ENCODE measurements at regions not wholly inside any gene's neighbourhood (a gene's known extent, or its start where the extent isn't known, plus 50 kb on each side); places are given as distances from the start of the nearest gene placed in this dataset.
A peak's percentile ranks its signal among the peaks of the same experiment; 100 is the strongest.

DNA sequence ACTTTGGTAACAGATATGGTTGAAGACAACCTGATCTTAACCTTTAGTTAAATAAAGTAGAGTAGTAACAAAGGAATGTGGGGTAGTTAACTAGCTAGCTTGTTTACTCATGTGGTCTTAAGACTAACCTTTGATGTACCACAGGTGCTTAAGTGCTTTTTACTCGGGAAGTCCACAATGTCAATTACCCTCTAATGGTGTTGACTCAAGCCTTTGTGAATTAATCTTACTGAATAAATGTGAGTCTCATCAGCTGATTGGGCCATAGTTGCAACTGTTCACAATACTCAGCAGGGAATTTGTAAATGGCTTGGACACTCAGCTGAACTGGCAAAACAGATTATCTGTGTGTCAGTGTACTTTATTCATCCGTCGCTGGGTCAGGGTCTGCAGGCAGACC lies 119.0 kb upstream of the UGT8 start:
- CTCF ChIA-PET, result no interaction called here
- ATAC-seq, result peak; percentile 24

DNA sequence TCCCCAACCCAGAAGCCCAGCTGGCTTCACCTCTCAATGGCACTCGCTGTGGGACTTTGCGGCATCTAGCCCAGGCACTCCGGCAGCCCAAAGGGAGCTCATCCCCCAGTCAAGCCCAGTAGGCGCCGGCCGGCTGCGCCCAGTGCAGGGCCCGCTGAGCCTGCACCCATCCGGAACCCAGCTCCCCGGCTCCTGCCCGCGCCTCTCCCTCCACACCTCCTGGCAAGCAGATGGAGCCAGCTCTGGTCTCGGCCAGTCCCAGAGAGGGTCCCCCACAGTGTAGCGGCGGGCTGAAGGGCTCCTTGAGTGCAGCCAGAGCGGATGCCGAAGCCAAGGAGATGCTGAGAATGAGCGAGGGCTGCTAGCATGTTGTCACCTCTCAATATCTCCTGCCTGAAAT lies 116.8 kb upstream of the UGT8 start:
- peaks cover 18% of the 10 kb centered on the region for H3K27me3 Mint-ChIP-seq (ENCODE audit: low read depth)
- ATAC-seq (no peak; the same call in 1 of the 2 replicates), DNase-seq (ENCODE audit: low spot score) (no peak)
- TF ChIP-seq ETV6 (CRISPR knock-in tag; IDR thresholded peaks at IDR 0.05) (no peak), RORB (CRISPR knock-in tag; IDR thresholded peaks at IDR 0.05) (no peak), NR3C1 (CRISPR knock-in tag; conservative IDR thresholded peaks at IDR 0.05; ENCODE audit: low read depth) (no peak), PRRX2 (CRISPR knock-in tag; IDR thresholded peaks at IDR 0.05) (no peak), RELA (CRISPR knock-in tag; IDR thresholded peaks at IDR 0.05; ENCODE audit: borderline replicate concordance) (no peak), KAT7 (CRISPR knock-in tag; IDR thresholded peaks at IDR 0.05; ENCODE audit: borderline replicate concordance) (no peak), SOX15 (CRISPR knock-in tag; IDR thresholded peaks at IDR 0.05) (no peak), FOXJ3 (CRISPR knock-in tag; IDR thresholded peaks at IDR 0.05; ENCODE audit: borderline replicate concordance) (no peak), TEAD1 (CRISPR knock-in tag; IDR thresholded peaks at IDR 0.05) (no peak), ZNF416 (CRISPR knock-in tag; IDR thresholded peaks at IDR 0.05) (no peak), JAZF1 (CRISPR knock-in tag; IDR thresholded peaks at IDR 0.05) (no peak), NFYB (CRISPR knock-in tag; conservative IDR thresholded peaks at IDR 0.05; ENCODE audit: low read depth) (no peak)
- TF ChIP-seq, protein P1, sequence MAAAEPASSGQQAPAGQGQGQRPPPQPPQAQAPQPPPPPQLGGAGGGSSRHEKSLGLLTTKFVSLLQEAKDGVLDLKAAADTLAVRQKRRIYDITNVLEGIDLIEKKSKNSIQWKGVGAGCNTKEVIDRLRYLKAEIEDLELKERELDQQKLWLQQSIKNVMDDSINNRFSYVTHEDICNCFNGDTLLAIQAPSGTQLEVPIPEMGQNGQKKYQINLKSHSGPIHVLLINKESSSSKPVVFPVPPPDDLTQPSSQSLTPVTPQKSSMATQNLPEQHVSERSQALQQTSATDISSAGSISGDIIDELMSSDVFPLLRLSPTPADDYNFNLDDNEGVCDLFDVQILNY (CRISPR knock-in tag; IDR thresholded peaks at IDR 0.05), result no peak
- TF ChIP-seq, protein P2, sequence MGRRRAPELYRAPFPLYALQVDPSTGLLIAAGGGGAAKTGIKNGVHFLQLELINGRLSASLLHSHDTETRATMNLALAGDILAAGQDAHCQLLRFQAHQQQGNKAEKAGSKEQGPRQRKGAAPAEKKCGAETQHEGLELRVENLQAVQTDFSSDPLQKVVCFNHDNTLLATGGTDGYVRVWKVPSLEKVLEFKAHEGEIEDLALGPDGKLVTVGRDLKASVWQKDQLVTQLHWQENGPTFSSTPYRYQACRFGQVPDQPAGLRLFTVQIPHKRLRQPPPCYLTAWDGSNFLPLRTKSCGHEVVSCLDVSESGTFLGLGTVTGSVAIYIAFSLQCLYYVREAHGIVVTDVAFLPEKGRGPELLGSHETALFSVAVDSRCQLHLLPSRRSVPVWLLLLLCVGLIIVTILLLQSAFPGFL (CRISPR knock-in tag; IDR thresholded peaks at IDR 0.05; ENCODE audit: borderline replicate concordance), result no peak
- TF ChIP-seq, protein P3, sequence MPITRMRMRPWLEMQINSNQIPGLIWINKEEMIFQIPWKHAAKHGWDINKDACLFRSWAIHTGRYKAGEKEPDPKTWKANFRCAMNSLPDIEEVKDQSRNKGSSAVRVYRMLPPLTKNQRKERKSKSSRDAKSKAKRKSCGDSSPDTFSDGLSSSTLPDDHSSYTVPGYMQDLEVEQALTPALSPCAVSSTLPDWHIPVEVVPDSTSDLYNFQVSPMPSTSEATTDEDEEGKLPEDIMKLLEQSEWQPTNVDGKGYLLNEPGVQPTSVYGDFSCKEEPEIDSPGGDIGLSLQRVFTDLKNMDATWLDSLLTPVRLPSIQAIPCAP (CRISPR knock-in tag; IDR thresholded peaks at IDR 0.05), result no peak
- TF ChIP-seq, protein P4, sequence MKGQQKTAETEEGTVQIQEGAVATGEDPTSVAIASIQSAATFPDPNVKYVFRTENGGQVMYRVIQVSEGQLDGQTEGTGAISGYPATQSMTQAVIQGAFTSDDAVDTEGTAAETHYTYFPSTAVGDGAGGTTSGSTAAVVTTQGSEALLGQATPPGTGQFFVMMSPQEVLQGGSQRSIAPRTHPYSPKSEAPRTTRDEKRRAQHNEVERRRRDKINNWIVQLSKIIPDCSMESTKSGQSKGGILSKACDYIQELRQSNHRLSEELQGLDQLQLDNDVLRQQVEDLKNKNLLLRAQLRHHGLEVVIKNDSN (CRISPR knock-in tag; IDR thresholded peaks at IDR 0.05), result no peak
- H3K4me3 Mint-ChIP-seq, result no peak overlapping the region
- CTCF ChIA-PET, result no interaction called here
- POLR2A ChIA-PET, result interaction anchor here (1.5 kb wide), 1 partner anchor 14 kb away, joined by 6 read pairs; no protein-coding TSS in a partner anchor
- H3K27ac Mint-ChIP-seq, result no peak overlapping the region
- peaks cover 33% of the 10 kb centered on the region for H3K4me1 Mint-ChIP-seq
- H3K36me3 Mint-ChIP-seq, result peaks cover 48% of the 10 kb centered on the region
- peaks cover 29% of the 10 kb centered on the region for H3K9me3 Mint-ChIP-seq

More for the DNA sequence above, 119.0 kb upstream of the UGT8 start:
- peaks cover 32% of the 10 kb centered on the region for H3K9me3 Mint-ChIP-seq
- H3K4me1 Mint-ChIP-seq, result peaks cover 24% of the 10 kb centered on the region
- POLR2A ChIA-PET, result no interaction called here
- no peak overlapping the region for H3K4me3 Mint-ChIP-seq
- H3K27ac Mint-ChIP-seq, result no peak overlapping the region
- no peak for DNase-seq (ENCODE audit: low spot score)
- peaks cover 45% of the 10 kb centered on the region for H3K36me3 Mint-ChIP-seq
- no peak for TF ChIP-seq NR2C2 (CRISPR knock-in tag; IDR thresholded peaks at IDR 0.05)
- no peak for TF ChIP-seq FOXP1 (CRISPR knock-in tag; IDR thresholded peaks at IDR 0.05; ENCODE audit: borderline replicate concordance)
- no peak for TF ChIP-seq HMGA2 (CRISPR knock-in tag; IDR thresholded peaks at IDR 0.05)
- no peak for TF ChIP-seq NFYB (CRISPR knock-in tag; conservative IDR thresholded peaks at IDR 0.05; ENCODE audit: low read depth)
- TF ChIP-seq ZNF263 (CRISPR knock-in tag; IDR thresholded peaks at IDR 0.05; ENCODE audit: low read depth), result no peak
- TF ChIP-seq RORB (CRISPR knock-in tag; IDR thresholded peaks at IDR 0.05), result no peak
- TF ChIP-seq TEAD1 (CRISPR knock-in tag; IDR thresholded peaks at IDR 0.05), result no peak
- no peak for TF ChIP-seq NR1H2 (CRISPR knock-in tag; IDR thresholded peaks at IDR 0.05)
- no peak for TF ChIP-seq NFE2L1 (CRISPR knock-in tag; IDR thresholded peaks at IDR 0.05)
- TF ChIP-seq NR3C1 (CRISPR knock-in tag; conservative IDR thresholded peaks at IDR 0.05; ENCODE audit: low read depth), result no peak
- TF ChIP-seq, protein P5, sequence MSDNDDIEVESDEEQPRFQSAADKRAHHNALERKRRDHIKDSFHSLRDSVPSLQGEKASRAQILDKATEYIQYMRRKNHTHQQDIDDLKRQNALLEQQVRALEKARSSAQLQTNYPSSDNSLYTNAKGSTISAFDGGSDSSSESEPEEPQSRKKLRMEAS (CRISPR knock-in tag; IDR thresholded peaks at IDR 0.05), result no peak
- TF ChIP-seq TCF7 (CRISPR knock-in tag; IDR thresholded peaks at IDR 0.05; ENCODE audit: low read depth), result no peak
- peaks cover 18% of the 10 kb centered on the region for H3K27me3 Mint-ChIP-seq (ENCODE audit: low read depth)

All from WTC11 (cell line).